Stimulated activated CD8-positive, alpha-beta memory T cell treated with anti-CD3 and anti-CD28 coated beads, Interleukin-15, amount 100 ng/mL, for 48 hours (primary cell): ENCODE measurements at regions not wholly inside any gene's neighbourhood (a gene's known extent, or its start where the extent isn't known, plus 50 kb on each side); places are given as distances from the start of the nearest gene placed in this dataset.

Experiments used
- DNase-seq, 2 donors: peaks; one replicate each; pipeline ENCODE4 v3.0.0-alpha.2; 2020; ENCODE audit warnings: low read depth in 2 of 2

GRCh38 chr4:11634283-11634682, 205.6 kb upstream of the HS3ST1 start:
- DNase-seq: no peak

DNA sequence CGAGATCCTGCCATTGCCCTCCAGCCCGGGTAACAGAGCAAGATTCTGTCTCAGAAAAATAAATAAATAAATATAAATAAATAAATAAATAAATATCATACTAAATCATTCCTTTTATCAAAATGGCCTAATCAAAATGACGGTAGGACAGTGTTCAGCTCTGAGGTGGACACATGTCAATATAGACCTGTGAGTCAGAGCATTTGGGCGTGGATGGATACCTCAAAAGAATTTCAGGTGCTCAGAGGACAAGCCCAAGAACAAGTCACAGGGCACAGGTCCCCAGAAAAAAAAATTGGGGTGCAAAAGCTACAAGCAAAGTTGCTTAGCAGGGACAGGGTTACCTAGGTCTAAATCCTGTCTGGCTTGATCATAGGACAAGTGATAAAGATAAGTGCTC, 204.7 kb upstream of the HS3ST1 start:
- DNase-seq: no peak

GRCh38 chr4:11632483-11632882, 203.8 kb upstream of the HS3ST1 start:
- DNase-seq: no peak

DNA sequence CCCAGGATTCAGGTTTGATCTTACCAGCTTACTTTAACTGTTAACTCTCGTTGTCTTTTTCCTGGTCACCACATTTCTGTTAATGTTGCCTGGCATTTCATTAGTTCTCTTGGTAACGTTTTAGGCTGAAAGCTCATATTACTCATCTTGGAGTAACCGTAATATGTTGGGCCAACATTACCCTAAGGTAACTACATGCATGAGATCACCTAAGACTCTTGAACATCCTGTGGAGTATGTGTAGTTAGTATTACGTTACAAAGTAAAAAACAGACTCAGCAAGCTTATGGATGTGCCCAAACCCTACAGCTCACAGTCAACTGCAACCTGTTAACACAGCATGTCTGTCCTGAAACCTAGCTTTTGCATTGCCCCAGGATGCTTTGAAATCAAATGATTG, 203.3 kb upstream of the HS3ST1 start:
- DNase-seq: no peak

DNA sequence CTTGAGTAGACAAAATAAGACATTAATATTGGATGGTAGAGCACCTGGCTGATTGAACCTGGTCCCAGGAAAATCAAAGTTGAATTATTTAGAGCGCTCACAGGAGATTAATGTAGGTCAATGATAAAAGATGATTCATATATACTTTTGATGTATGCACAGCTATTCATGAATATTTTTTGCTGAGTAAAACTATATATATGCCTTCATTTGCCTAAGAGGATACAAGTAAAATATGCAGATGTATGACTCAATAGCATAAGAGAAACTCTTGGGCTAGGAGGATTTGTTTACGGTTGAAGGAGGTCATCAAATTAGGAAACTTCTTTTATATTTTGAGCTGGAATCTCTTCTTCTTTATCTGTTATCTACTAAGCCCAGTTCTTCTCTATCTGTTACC, 202.7 kb upstream of the HS3ST1 start:
- DNase-seq: no peak

GRCh38 chr4:11628093-11628725, 199.5 kb upstream of the HS3ST1 start:
- no peak for DNase-seq

DNA sequence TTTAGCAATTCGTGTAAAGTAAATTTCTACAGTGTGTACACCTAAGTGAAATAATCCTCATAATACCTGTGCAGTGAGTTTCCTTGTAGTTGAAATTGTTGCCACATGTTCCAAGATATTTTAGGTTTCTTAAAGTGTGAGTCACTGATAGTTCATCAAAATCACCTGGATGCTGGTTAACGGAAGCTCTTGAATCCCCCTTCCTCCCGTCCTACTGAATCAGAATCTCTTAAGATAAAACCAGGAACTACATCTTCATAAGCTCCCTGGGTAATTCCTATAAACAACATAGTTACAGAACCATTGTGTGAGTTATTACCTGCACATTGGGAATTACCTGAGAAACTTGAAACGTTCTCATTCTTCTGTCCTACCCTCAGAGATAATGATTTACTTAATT, 197.4 kb upstream of the HS3ST1 start:
- no peak for DNase-seq

- no peak for DNase-seq
Measured at GRCh38 chr4:11625211-11625610, 196.5 kb upstream of the HS3ST1 start.

DNA sequence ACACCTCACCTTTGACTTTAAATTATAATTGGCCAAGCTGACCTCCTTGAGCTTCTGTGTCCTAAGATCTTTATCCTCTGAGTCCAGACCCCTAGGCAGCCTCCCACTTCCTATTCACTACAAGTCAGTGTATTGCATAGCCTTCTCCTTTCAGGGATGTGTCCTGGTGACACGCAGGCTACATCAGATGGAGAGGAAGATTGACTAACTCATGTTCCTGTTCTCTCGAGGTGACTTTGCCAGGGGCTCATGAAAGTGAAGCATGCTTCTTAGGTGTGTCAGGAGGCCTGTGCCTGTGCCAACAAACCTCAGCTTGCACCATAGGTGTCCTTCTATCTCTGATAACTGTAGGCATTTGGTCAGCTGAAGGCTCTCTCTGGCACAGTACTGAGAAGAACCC, 195.7 kb upstream of the HS3ST1 start:
- DNase-seq: no peak

- no peak for DNase-seq
Measured at GRCh38 chr4:11623726-11624037, 195.0 kb upstream of the HS3ST1 start.

- DNase-seq: no peak
Measured at GRCh38 chr4:11622961-11623725, 194.4 kb upstream of the HS3ST1 start.

GRCh38 chr4:11620861-11621260, 192.2 kb upstream of the HS3ST1 start:
- DNase-seq: no peak

GRCh38 chr4:11618666-11619282, 190.1 kb upstream of the HS3ST1 start:
- no peak for DNase-seq

DNA sequence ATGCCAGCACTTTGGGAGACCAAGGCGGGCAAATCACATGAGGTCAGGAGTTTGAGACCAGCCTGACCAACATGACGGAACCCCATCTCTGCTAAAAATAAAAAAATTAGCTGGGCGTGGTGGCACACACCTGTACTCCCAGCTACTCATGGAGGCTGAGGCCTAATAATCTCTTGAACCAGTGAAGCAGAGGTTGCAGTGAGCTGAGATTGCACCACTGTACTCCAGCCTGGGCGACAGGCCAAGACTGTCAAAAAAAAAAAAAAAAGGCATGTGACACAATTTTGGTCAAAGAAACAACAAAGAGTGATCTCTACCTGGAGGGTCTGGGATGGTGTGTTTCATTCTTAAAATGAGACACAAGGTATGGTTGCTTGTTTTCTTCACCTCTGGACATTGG, 188.2 kb upstream of the HS3ST1 start:
- DNase-seq: no peak

GRCh38 chr4:11615601-11616000, 186.9 kb upstream of the HS3ST1 start:
- no peak for DNase-seq

DNA sequence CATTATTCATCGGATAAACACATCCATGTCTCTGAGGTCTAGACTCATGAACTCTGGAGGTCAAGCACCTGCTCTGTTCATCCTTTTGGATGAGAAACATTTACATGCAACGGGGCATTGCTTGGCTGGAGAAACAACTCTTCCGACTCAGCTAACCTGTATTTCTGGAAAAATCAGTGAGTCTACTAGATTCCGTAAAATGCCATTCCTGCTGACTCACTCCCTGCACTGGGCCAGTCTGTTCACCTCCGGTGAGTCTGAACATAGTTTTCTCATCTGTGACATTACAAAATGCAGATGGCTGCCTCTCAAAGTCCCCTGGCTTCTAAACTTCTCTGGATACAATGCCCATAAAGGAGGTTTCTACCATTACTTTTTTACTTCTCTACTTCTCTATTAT, 185.7 kb upstream of the HS3ST1 start:
- no peak for DNase-seq

- DNase-seq: no peak
Measured at GRCh38 chr4:11611868-11612267, 183.2 kb upstream of the HS3ST1 start.

DNA sequence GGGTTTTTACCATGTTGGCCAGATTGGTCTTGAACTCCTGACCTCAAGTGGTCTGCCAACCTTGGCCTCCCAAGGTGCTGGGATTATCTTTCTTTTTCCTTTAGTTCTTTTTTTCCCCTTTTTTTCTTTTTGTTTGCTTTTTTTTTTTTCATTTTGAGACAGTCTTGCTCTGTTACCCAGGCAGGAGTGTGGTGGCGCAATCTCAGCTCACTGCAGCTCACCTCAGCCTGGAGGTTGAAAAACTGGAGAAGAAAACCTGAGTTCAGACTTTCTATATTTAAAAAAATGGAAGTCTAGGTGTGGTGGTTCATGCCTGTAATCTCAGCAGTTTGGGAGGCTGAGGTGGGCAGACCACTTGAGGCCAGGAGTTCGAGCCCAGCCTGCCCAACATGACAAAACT, 181.1 kb upstream of the HS3ST1 start:
- no peak for DNase-seq

DNA sequence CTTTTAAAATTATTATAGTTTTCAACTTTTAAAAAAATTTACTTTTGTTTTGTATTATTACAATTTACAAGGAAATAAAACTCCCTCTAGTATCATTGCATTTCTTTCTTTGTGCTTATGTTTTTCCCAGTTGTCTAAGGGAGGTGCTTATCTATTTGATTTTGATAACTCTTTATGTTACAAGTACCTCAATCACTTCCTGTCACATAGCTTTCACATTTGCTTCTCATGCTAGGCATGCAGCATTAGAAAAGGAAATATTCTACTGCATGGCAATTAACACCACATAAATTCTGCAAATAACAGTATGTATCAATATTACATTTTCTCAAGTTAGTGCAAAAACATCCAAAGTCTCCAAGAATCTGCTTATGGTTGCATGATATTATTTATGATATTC, 180.3 kb upstream of the HS3ST1 start:
- no peak for DNase-seq

GRCh38 chr4:11606078-11606477, 177.4 kb upstream of the HS3ST1 start:
- no peak for DNase-seq

DNA sequence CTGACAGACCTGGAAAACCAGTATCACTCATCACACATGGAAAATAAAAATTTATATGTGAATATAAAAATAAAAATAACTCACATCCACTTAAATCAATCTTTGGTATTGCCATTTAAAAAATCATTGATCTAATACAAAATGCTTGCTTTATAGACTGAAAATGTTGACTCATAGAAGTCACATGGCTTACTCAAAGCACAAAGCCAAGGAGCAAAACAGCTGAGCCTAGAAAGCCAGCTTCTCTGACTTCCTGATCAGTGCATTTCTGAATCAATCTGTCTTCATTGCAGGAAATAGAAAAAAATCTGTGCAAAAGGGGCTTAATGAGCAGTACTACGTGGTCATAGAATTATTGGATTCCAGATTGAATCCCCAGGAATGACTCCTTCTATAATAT, 176.9 kb upstream of the HS3ST1 start:
- DNase-seq: no peak

DNA sequence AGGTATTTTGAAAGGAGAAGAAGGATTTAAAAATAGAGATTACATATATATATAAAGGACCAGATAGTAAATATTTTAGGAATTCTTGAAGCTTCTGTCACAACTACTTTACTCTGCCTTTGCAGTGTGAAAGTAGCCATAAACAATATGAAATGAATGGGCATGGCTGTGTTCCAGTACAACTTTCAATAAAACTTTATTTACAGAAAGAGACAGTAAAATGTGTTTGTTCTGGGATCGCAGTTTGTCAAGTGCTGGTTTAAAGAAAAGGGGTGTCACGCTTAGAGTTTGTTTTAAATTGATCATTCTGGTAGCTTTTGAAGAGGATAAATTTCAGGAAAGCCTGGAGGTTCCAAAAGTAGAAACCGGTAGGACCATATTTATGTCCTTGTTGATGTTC, 176.1 kb upstream of the HS3ST1 start:
- DNase-seq: no peak

DNA sequence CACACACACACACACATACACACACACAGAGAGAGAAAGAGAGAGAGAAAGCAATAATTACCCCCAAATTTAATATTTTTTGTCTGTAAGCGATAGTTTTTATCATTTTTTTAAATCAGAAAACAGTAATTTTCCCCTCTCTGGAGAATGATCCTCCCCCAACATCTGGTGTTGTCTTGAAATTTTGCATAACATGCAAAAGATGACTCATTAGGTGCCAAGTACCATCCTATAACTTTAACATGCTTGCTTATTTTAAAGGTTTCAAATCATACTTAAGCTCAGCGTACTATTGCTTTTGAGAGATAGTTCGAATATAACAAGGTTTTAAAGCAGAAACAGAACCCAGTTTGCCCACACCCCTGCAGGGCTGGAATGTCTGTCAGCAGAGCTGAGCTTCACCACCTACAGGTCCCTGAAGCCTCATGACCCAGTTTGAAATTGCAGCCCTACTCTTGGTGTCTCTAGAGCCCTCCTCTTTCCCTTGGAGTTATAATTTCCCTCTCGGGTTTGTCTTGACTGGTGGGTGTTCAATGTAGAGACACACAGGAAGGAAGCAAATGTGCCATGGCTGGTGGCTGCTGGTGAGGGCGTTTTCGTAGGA, 175.0 kb upstream of the HS3ST1 start:
- DNase-seq: no peak
